ENCODE measurements at regions not wholly inside any gene's neighbourhood (a gene's known extent, or its start where the extent isn't known, plus 50 kb on each side); places are given as distances from the start of the nearest gene placed in this dataset.

- no peaks in the 10 kb centered on the region for H3F3A ChIP-seq (replicated peaks; ENCODE audit: low read depth)
- H3K4me1 ChIP-seq (ENCODE audit: insufficient read depth) = peaks cover 8% of the 10 kb centered on the region
- peaks cover 3% of the 10 kb centered on the region for H3K27me3 Mint-ChIP-seq (ENCODE audit: insufficient read depth, low read depth, poor library complexity)
- H3K36me3 Mint-ChIP-seq (ENCODE audit: low read depth) = peaks cover 16% of the 10 kb centered on the region
- H3K4me3 ChIP-seq = no peak overlapping the region
- no peak overlapping the region for H3K27ac Mint-ChIP-seq
- no peak overlapping the region for H3K4me2 ChIP-seq
- H3K9me3 Mint-ChIP-seq = peaks cover 26% of the 10 kb centered on the region
- DNase-seq (ENCODE audit: low spot score) (no peak), ATAC-seq (no peak)
- no peak overlapping the region for H3K4me3 Mint-ChIP-seq
- no peaks in the 10 kb centered on the region for H3K79me2 ChIP-seq (replicated peaks; ENCODE audit: insufficient read depth)
- no peak overlapping the region; the same call in 1 of the 2 replicates for H2AFZ ChIP-seq
- no peaks in the 10 kb centered on the region for H3K27me3 ChIP-seq (ENCODE audit: insufficient read depth)
- H3K4me1 Mint-ChIP-seq = peaks cover 22% of the 10 kb centered on the region
- H3K36me3 ChIP-seq (ENCODE audit: insufficient read depth) = no peaks in the 10 kb centered on the region
- no peaks in the 10 kb centered on the region for H3K9me2 ChIP-seq (ENCODE audit: insufficient read depth)
- H4K20me1 ChIP-seq (replicated peaks; ENCODE audit: insufficient read depth) = no peaks in the 10 kb centered on the region
- TF ChIP-seq CREB1 (CRISPR knock-in tag; IDR thresholded peaks at IDR 0.05; ENCODE audit: low read depth) = no peak
- no peak for TF ChIP-seq ZNF462 (CRISPR knock-in tag; IDR thresholded peaks at IDR 0.05)
- no peak for TF ChIP-seq ETS1 (IDR thresholded peaks at IDR 0.05)
- H3K27ac ChIP-seq (ENCODE audit: low read depth) = no peak overlapping the region
Measured at GRCh38 chr3:195005759-195006510, 265.0 kb downstream of the XXYLT1 start.

GRCh38 chr3:195007151-195007550 is 263.8 kb downstream of the XXYLT1 start:
- Histone ChIP-seq H3K4me3 (no peak overlapping the region), H2AFZ (no peak overlapping the region), H3K4me2 (no peak overlapping the region), H3K4me1 (ENCODE audit: insufficient read depth) (peaks cover 6% of the 10 kb centered on the region), H3K9me2 (ENCODE audit: insufficient read depth) (no peaks in the 10 kb centered on the region), H4K20me1 (replicated peaks; ENCODE audit: insufficient read depth) (no peaks in the 10 kb centered on the region), H3K79me2 (replicated peaks; ENCODE audit: insufficient read depth) (no peaks in the 10 kb centered on the region), H3K36me3 (ENCODE audit: insufficient read depth) (no peaks in the 10 kb centered on the region), H3F3A (replicated peaks; ENCODE audit: low read depth) (no peaks in the 10 kb centered on the region), H3K27ac (ENCODE audit: low read depth) (no peak overlapping the region), H3K27me3 (ENCODE audit: insufficient read depth) (no peaks in the 10 kb centered on the region)
- Mint-ChIP-seq H3K9me3 (peaks cover 31% of the 10 kb centered on the region), H3K27ac (no peak overlapping the region), H3K4me3 (no peak overlapping the region), H3K4me1 (peaks cover 25% of the 10 kb centered on the region), H3K36me3 (ENCODE audit: low read depth) (peaks cover 16% of the 10 kb centered on the region), H3K27me3 (ENCODE audit: insufficient read depth, low read depth, poor library complexity) (peaks cover 3% of the 10 kb centered on the region)
- TF ChIP-seq CREB1 (CRISPR knock-in tag; IDR thresholded peaks at IDR 0.05; ENCODE audit: low read depth) = no peak
- no peak for DNase-seq (ENCODE audit: low spot score)
- ATAC-seq = no peak

Measured in GM23338 (cell line).